NCI-H1436 treated with DMSO at 0.1 percent for 48 hours (cell line): ENCODE measurements at regions not wholly inside any gene's neighbourhood (a gene's known extent, or its start where the extent isn't known, plus 50 kb on each side); places are given as distances from the start of the nearest gene placed in this dataset.
A peak's percentile ranks its signal among the peaks of the same experiment; 100 is the strongest.
"Not testable (repeated sequence)": the region's sequence is repeated elsewhere in the genome, so short reads cannot be mapped to it uniquely, and the experiment has no call there.

Experiments used
- DNase-seq: peaks from one replicate; lab custom pipeline; 2025; lab: John Stamatoyannopoulos, UW

DNA sequence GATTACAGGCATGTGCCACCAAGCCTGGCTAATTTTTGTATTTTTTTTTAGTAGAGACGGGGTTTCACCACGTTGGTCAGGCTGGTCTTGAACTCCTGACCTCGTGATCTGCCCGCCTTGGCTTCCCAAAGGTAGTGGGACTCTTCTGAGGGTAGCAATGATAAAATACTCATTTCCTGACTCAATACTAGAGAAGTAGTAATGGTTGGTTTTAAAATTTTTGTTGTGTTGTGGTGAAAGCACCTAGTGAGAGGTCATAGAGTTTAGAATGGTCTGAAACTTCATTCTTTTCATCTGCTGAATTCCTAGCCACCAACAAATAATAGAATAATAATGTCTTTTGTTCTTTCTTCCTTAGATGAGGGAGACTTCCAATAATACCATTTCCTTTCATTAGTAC is 422.1 kb downstream of the PSAT1 start:
- not testable (repeated sequence) for DNase-seq

DNA sequence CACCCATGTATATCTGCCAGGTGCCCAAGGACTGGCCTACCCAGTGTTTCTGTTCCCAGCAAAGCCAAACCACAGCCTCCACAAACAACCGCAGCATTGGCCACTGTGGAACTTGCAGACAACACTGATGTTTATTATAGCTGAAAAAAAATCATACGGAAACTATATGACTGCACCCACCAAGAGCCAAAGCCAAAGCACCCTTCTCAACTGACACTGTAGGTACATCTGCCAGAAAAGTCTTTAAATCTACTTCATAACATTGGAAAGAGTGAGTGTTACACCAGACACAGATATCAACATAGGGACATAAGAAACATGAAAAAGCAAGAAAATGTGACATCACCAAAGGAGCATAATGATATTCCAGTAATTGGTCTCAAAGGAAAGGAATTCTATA is 428.0 kb downstream of the PSAT1 start:
- no peak for DNase-seq

DNA sequence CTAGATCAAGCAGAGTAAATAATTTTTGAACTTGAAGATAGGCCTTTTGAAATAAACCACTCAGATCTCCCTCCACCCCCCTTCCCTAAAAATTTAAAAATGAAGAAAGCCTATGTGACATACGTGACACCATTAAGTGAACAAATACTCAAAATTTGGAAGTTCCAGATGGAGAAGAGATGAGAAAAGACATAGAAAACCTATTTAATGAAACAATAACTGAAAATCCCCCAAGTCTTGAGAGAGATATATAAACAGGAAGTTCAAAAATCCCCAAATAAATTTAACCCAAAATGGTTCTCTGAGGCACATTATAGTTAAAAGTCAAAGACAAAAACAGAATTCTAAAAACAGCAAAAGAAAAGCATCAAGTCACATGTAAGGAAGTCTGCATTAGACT is 428.6 kb downstream of the PSAT1 start:
- no peak for DNase-seq

DNA sequence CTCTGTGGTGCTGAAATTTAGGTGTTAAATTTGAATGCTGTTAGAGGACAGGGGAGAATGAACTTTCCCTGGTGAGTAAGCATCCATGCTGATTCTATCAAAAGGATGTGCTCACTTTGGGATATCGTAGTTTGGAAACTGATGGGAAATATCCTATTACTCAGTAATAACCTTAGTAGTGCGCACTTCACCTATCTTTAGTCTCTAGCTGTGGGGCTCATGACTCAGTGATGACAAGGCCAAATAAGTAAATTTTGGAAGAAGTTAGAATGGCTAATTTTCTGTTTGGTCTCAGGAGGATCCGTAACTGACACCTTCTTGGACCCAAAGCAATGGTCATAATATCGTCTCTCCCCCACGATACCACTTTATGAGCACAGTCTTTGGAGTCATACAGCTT is 448.4 kb downstream of the PSAT1 start:
- DNase-seq, result no peak

DNA sequence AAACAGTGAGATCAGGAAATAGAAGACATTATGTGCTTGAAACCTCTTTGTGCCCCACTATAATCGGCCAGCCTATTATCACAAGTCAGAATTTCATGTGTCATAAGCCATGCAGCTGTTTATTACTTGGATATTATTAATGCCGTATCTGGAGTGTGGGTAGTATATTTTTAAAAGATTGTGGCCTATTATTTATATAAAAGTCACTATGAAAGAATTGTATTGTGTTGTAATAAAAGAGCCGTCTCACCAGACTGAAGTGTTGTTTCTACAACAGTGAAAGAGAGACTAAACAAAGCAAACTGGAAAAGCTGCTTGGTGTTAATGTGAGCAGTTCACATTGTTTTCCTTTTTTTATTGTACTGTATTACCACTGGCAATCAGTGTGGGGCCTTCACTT is 449.1 kb downstream of the PSAT1 start:
- peak; percentile 48 for DNase-seq

GRCh38 chr9:78753039-78753438 is 456.1 kb downstream of the PSAT1 start:
- no peak for DNase-seq

- no peak for DNase-seq
These were observed 460.0 kb downstream of the PSAT1 start for GRCh38 chr9:78756813-78757510.

DNA sequence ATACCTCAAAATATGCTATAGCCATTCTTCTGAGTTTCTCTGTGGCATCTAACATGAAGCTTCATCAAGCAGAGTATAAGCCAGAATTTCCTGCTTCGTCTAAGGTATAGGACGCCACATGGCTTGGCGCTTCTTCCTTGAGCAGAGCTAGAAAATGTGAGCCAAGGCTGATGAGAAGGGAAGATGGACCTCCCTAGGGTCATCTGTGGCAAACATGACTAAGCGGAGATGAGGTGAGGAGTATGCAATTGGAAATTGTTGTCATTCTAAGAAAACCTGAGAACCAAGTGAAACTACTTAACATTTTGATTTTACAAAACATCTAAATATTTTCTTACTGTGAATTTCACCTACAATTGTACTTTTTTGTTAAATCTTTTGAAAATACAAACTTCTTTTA is 466.5 kb downstream of the PSAT1 start:
- no peak for DNase-seq

GRCh38 chr9:78765861-78766260 is 468.9 kb downstream of the PSAT1 start:
- DNase-seq, result no peak

- DNase-seq, result no peak
These were observed 470.6 kb downstream of the PSAT1 start for GRCh38 chr9:78767490-78767889.

GRCh38 chr9:78769690-78770089 is 472.8 kb downstream of the PSAT1 start:
- DNase-seq, result no peak

DNA sequence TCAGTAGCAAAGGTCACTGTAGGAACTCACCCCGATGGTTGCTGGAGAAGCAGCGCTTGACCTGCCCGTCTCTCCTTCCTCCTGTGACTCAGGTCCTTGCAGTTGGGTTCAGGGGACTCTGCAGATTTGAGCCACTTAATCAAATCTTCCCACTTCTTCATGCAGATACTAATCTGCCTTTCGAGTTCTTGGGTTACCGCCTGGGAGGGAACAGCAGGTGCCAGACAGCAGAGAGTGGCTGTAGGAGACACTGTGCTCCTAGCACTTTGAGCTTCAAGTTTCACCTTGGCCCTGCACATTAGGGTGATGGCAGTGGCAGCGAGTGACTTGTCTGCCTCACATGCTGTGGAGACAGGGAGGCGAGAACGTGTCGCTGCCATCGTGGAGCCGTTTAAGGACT is 478.3 kb downstream of the PSAT1 start:
- no peak for DNase-seq

DNA sequence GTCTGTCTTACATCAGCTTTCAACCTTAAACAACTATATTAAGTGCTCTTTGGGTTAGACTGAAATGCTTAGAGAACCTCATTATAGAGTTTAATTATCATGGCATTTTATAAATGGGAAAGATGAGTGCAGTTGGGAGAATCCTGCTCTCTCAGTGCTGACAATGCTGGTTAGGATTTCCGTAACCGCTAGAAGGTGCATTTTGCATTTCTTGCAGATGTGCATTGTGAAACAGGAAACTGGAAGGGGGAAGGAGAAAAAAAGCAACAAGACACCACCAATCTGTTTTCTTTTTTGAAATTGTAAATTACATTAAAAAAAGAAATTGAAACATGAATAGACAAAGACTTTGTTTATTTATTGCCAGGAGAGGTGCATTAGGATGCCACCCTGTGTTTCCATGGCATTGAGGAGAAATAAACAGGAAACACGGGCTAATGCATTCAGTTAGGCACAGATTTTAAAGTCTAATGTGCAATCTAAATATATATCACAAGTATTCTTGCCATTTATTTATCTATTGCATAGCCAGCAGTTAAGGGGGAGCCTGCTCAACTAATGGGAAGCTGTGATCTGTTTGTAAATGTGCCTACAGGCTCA is 478.9 kb downstream of the PSAT1 start:
- no peak for DNase-seq

GRCh38 chr9:78777747-78778146 is 480.8 kb downstream of the PSAT1 start:
- DNase-seq, result no peak

- DNase-seq, result no peak
These were observed 481.4 kb downstream of the PSAT1 start for GRCh38 chr9:78778318-78778717.

- no peak for DNase-seq
These were observed 482.0 kb downstream of the PSAT1 start for GRCh38 chr9:78778861-78779374.

DNA sequence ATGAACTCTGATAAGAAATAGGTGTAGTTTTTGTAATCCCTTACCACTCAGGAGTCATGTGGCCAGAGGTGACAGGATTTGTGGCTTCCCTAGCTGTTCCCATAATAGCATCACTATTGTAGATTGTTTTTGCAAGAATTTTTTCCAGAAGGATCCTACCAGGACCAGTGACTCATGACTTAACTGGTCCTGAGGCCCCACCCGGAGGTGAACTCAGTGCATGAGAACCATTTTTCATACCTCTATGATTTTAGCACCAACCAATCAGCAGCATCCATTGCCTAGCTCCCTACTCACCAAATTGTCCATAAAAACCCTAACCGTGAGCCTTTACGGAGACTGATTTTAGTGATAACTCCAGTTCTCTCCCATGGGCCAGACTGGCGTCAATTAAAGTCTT is 484.8 kb downstream of the PSAT1 start:
- no peak for DNase-seq

- DNase-seq, result no peak
These were observed 485.3 kb downstream of the PSAT1 start for GRCh38 chr9:78782234-78782633.

- no peak for DNase-seq
These were observed 485.9 kb downstream of the PSAT1 start for GRCh38 chr9:78782858-78783257.

GRCh38 chr9:78783743-78784142 is 486.8 kb downstream of the PSAT1 start:
- DNase-seq, result no peak

GRCh38 chr9:78786794-78787193 is 489.9 kb downstream of the PSAT1 start:
- no peak for DNase-seq

GRCh38 chr9:78788101-78788500 is 491.2 kb downstream of the PSAT1 start:
- DNase-seq, result no peak

- no peak for DNase-seq
These were observed 494.9 kb downstream of the PSAT1 start for GRCh38 chr9:78791779-78792178.

DNA sequence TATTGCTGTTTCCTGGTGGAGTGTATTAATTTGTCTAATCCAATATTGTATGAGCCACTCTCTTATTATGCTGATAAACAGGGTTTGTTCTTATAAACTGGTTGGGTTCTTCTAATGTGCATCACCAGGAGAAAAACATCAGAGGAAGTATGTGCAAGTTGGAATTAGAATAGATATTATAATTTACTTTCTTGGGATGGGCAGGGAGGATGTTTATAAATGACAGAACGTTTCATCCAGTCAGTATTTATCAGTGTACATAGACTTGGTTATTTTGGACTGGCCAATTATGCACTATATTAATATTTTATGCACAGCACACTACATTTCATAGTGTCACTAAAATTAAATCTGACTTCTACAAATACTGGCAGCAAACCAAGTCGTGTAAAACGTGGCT is 495.8 kb downstream of the PSAT1 start:
- no peak for DNase-seq
